ENCODE measurements at regions not wholly inside any gene's neighbourhood (a gene's known extent, or its start where the extent isn't known, plus 50 kb on each side); places are given as distances from the start of the nearest gene placed in this dataset.

DNA sequence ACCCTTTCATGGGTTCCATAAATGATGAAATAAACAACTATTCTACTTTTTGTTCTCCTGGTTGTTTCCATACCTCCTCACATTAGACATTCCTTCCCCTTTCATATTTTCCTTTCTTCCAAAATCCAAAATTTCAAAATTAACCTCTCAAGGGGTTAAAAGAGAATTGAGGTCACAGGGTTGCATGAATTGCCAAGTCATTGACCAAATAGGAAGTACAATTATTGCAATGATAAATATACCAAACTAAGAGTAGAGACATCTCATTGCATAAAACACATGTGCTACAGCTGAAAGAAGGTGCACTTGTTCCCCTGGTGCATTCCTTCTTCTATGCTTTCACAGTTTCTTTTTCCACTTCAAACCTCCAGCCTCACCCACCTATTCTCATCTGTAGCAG, 136.1 kb downstream of the KCTD12 start:
- DNase-seq (ENCODE audit: low spot score), result no peak

GRCh38 chr13:76745261-76746200, 140.7 kb downstream of the KCTD12 start:
- DNase-seq (ENCODE audit: low spot score), result no peak

DNA sequence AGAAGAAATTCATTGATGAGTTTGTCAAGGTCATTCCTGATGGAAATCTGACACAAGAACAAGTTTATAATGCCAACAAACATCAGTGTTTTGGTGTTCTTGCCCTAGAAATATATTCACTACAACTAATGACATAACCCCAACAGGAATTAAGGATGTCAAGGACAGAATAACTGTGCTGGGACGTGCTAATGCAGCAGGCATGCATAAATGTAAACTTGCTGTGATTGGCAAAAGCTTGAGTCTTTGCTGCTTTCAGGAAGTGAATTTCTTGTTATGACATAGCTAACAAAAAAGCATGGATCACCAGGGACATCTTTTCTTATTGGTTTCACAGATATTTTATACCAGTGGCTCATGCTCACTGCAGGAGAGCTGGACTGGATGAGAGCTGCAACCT, 144.6 kb downstream of the KCTD12 start:
- peak; percentile 18 for DNase-seq (ENCODE audit: low spot score)

- DNase-seq (ENCODE audit: low spot score), result no peak
Observed at GRCh38 chr13:76741046-76741445, 145.2 kb downstream of the KCTD12 start.

DNA sequence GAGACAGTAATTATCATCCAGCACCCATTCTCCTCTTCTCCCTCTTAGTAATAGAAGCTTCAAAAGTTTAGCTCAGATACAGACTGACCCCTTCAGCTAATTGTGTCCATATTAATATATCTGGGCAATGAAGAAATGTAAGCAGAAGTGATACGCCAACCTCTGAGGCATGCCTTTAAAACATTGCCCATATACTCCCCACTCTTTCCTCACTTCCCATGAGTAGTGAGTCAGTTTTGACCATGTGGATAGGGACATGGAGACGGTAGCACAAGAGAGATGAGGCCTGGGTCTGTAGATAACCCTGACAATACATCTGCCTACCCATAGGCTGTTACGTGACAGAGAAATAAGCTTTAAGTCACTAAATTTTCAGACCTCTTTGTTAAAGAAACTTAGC, 147.6 kb downstream of the KCTD12 start:
- DNase-seq (ENCODE audit: low spot score), result no peak

GRCh38 chr13:76737526-76737925, 148.7 kb downstream of the KCTD12 start:
- no peak for DNase-seq (ENCODE audit: low spot score)

DNA sequence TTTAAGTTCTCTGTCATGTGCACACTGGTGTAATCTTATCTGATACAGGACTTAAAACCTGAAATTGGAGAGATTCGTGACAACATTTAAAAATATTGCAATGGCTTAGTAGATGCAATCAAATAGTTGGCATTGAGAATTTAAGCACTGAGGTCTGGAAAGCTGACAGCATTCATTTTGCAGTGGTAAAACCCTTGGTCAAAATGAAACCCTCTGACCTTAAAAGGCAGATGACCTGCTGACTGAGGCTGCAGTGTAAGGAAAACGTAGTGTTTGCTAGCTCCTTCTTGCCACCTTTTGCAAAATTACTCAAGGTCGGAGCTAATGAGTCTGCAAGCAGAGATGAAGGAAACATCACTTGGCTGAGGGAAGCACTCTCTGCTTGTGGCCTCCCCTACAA, 150.6 kb downstream of the KCTD12 start:
- DNase-seq (ENCODE audit: low spot score), result no peak

GRCh38 chr13:76733671-76734070, 152.5 kb downstream of the KCTD12 start:
- DNase-seq (ENCODE audit: low spot score), result no peak

GRCh38 chr13:76732367-76732766, 153.8 kb downstream of the KCTD12 start:
- no peak for DNase-seq (ENCODE audit: low spot score)

DNA sequence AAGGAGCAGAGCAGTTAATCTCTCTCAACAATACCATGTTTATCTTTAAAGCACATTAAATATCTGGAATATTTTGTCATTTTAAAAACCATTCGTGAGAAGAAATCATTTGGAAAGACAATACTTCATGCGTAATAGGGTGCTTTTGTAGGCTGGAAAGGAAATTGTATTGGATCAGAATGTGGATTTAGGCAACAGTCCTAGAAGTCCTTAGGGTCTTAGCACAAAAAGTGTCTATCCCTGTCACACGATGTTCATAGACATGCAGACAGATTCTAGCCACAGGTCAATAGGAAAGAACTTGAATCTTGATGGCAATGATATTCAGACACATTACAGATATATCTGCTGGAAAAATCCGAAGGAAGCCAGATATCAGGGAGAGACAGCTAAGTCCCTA, 156.0 kb downstream of the KCTD12 start:
- no peak for DNase-seq (ENCODE audit: low spot score)

GRCh38 chr13:76729691-76730090, 156.5 kb downstream of the KCTD12 start:
- no peak for DNase-seq (ENCODE audit: low spot score)

- DNase-seq (ENCODE audit: low spot score), result no peak
Observed at GRCh38 chr13:76725896-76726295, 160.3 kb downstream of the KCTD12 start.

DNA sequence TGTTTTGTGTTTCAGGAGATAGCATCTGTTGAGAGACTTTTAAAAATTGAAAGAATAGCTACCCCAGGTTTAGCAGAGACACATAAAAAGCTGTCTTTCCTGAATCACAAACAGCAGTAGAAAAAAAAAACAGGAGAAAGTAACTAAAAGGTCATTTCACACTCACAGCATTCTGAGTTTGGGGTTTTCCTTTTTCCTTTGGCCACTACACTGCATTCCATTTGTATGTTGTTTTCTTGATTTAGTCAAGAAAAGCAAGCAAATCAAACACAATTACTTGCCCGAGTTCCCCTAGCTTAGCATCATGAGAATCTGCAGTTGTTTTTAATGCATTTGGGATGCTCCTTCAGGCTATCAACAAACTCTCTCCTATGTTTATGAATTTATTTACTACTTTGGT, 161.0 kb downstream of the KCTD12 start:
- DNase-seq (ENCODE audit: low spot score), result no peak

DNA sequence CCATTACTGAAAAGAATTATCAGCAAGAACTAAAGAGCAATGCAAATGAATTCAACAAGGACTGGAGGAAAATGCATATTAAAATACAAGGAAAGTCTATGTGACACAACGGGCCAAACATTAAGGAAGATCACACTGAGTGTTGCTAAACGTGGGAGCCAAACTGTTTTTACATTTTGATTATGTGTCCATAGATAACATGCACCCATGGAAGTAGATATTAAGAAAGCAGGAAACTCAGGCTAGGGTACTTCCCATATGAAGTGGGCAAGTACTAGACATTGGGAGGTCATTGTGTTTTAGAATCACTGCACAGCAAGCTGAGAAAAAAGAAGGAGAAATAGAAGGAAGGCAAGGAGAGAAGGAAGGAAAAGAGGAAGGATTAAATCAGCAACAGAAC, 161.8 kb downstream of the KCTD12 start:
- no peak for DNase-seq (ENCODE audit: low spot score)

GRCh38 chr13:76723551-76724232, 162.5 kb downstream of the KCTD12 start:
- peak; percentile 71 for DNase-seq (ENCODE audit: low spot score)

- no peak for DNase-seq (ENCODE audit: low spot score)
Observed at GRCh38 chr13:76722782-76723181, 163.4 kb downstream of the KCTD12 start.

DNA sequence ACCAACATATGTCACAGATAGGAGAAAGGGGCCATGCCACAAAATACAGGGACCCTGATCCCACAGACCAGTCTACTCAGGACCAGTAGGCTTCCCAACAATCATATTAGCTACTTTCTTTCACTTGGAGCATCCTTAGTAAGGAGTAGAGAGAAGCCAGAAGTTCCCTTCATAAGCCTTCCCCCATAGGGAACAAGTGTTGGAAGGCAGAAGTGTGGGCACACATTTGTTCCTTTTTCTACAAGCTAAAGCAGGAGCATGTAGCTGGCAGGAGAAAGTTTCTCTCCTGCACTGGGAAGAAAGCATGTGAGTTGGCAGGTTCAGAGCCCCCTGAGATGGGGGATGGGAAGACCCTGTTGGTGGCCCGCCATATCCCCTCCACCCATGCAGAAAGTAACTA, 165.4 kb downstream of the KCTD12 start:
- no peak for DNase-seq (ENCODE audit: low spot score)

GRCh38 chr13:76720416-76720815, 165.8 kb downstream of the KCTD12 start:
- DNase-seq (ENCODE audit: low spot score), result no peak

GRCh38 chr13:76719955-76720354, 166.2 kb downstream of the KCTD12 start:
- DNase-seq (ENCODE audit: low spot score), result no peak

DNA sequence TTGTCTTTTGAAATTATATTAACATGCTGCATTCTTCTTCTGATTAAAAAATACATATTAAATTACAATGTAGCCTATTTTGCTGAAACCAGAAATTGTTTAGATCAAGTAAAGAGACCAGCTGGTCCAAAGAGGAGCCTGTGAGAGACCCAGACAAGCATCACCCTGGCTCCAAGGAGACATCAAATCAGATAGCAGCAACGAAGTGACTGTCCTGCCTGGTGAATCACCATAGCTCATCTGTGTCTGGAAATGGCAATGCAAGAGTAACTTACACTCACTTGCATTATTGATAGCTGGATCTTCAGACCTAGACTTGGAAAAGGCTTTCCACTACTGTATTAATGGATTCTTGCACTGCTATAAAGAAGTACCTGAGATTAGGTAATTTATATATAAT, 169.1 kb downstream of the KCTD12 start:
- DNase-seq (ENCODE audit: low spot score), result peak; percentile 32

DNA sequence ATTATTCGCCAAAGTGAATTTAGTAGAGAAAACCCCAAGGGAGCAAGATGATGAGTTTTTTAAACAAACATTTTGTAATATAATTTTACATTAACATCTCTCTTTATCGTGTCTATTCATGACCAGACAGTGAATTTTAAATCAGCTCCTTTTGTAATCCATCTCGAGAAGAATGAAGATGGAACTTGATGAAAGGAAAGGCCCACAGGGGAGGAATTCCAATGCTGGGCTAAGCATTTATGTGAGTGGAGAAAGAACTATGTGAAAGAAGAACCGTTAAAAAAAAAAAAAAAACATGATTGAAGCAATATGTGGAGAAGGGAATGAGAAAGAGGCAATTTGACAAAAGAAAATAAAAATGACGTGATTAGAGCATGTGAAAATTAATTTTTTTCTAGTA, 170.6 kb downstream of the KCTD12 start:
- no peak for DNase-seq (ENCODE audit: low spot score)

DNA sequence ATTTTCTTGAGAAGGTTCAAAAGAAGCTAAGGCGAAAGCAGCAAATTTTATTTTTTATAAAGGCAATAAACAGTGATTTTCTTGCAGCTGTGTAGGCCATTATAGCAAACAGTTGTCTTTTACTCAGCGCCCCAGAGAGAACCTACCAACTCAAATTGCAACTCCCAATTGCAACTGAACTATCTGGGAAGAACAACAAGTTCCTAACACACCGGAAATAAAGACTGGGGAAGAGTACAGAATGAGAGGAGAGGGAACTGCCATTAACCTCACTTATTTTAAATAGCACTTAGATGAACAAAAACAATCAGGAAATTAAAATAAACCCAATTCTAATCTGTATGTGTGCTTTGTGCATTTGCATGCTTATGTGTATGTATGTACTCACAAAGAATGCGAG, 171.1 kb downstream of the KCTD12 start:
- no peak for DNase-seq (ENCODE audit: low spot score)

- no peak for DNase-seq (ENCODE audit: low spot score)
Observed at GRCh38 chr13:76713280-76713679, 172.9 kb downstream of the KCTD12 start.
